PC-3 (cell line): ENCODE measurements at regions not wholly inside any gene's neighbourhood (a gene's known extent, or its start where the extent isn't known, plus 50 kb on each side); places are given as distances from the start of the nearest gene placed in this dataset.

Experiments used
- EZH2phosphoT487 ChIP-seq: fragments of 300-600 bp; sonication (generic); IDR thresholded peaks from 2 replicates; pipeline ENCODE4 v1.6.1; 2018; ENCODE audit warnings: mild to moderate bottlenecking, antibody characterized with exemption, low read length, borderline replicate concordance
- TF ChIP-seq, protein P1 (sequence below): fragments of 300-600 bp; sonication (generic); conservative IDR thresholded peaks from 2 replicates; pipeline ENCODE4 v1.5.1; 2017; ENCODE audit warnings: antibody characterized with exemption, low read depth, mild to moderate bottlenecking, low read length

DNA sequence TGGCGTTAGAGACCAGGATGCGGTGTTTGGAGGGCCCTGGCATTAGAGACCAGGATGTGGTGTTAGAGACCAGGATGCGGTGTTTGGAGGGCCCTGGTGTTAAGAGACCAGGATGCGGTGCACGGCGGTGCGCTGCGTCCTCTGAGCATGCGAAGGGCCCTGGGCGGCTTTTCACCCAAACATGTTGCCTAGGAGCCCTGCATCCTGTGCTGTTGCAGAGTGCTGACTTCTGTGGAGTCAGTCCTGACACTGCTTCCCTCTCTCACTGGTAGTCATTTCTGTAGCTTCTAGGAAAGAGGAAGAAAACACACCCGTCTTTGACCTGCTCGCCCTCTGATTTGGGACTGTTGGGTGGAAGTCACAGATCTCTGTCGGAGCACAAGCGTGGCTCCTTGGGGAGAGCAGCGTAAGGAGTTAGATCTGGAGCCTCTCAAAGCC, 141.2 kb downstream of the LAT start:
- TF ChIP-seq, protein P1, sequence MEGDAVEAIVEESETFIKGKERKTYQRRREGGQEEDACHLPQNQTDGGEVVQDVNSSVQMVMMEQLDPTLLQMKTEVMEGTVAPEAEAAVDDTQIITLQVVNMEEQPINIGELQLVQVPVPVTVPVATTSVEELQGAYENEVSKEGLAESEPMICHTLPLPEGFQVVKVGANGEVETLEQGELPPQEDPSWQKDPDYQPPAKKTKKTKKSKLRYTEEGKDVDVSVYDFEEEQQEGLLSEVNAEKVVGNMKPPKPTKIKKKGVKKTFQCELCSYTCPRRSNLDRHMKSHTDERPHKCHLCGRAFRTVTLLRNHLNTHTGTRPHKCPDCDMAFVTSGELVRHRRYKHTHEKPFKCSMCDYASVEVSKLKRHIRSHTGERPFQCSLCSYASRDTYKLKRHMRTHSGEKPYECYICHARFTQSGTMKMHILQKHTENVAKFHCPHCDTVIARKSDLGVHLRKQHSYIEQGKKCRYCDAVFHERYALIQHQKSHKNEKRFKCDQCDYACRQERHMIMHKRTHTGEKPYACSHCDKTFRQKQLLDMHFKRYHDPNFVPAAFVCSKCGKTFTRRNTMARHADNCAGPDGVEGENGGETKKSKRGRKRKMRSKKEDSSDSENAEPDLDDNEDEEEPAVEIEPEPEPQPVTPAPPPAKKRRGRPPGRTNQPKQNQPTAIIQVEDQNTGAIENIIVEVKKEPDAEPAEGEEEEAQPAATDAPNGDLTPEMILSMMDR: no peak
- TF ChIP-seq EZH2phosphoT487: no peak
